Tibial nerve (tissue), 4 donors: ENCODE measurements at regions not wholly inside any gene's neighbourhood (a gene's known extent, or its start where the extent isn't known, plus 50 kb on each side); places are given as distances from the start of the nearest gene placed in this dataset.

Experiments
- EP300 ChIP-seq, 2 donors: sonication (generic); formaldehyde crosslinking; IDR thresholded peaks; one replicate each; pipeline ENCODE4 v1.6.1; 2017; ENCODE audit warnings: antibody characterized with exemption in 2 of 2, mild to moderate bottlenecking in 1 of 2
- POLR2A ChIP-seq, 2 donors: fragments of 450-650 bp; IDR thresholded peaks; one replicate each; pipeline ENCODE4 v1.6.1; 2017; ENCODE audit warnings: antibody characterized with exemption in 2 of 2, mild to moderate bottlenecking in 2 of 2, moderate library complexity in 2 of 2
- TF ChIP-seq, protein P1 (sequence below), 5 experiments: fragments of 200-600 bp in 3 of 5; fragments of 450-650 bp in 2 of 5; sonication (generic) in 3 of 5; IDR thresholded peaks; one replicate each; pipeline ENCODE4 v1.5.1; 2016 to 2019; ENCODE audit warnings: antibody characterized with exemption in 5 of 5, mild to moderate bottlenecking in 3 of 5, moderate library complexity in 2 of 5

GRCh38 chr19:28010656-28011055 lies 1202.3 kb downstream of the UQCRFS1 start:
- TF ChIP-seq, protein P1, sequence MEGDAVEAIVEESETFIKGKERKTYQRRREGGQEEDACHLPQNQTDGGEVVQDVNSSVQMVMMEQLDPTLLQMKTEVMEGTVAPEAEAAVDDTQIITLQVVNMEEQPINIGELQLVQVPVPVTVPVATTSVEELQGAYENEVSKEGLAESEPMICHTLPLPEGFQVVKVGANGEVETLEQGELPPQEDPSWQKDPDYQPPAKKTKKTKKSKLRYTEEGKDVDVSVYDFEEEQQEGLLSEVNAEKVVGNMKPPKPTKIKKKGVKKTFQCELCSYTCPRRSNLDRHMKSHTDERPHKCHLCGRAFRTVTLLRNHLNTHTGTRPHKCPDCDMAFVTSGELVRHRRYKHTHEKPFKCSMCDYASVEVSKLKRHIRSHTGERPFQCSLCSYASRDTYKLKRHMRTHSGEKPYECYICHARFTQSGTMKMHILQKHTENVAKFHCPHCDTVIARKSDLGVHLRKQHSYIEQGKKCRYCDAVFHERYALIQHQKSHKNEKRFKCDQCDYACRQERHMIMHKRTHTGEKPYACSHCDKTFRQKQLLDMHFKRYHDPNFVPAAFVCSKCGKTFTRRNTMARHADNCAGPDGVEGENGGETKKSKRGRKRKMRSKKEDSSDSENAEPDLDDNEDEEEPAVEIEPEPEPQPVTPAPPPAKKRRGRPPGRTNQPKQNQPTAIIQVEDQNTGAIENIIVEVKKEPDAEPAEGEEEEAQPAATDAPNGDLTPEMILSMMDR (IDR thresholded peaks at IDR 0.05): no peak
- no peak for TF ChIP-seq POLR2A (IDR thresholded peaks at IDR 0.05)
- no peak for TF ChIP-seq EP300 (IDR thresholded peaks at IDR 0.05)
